Suprapubic skin (tissue), 3 donors: ENCODE measurements at regions not wholly inside any gene's neighbourhood (a gene's known extent, or its start where the extent isn't known, plus 50 kb on each side); places are given as distances from the start of the nearest gene placed in this dataset.

Source experiments
- CTCF ChIP-seq, 2 donors: fragments of 200-600 bp in 1 of 2; fragments of 450-650 bp in 1 of 2; sonication (generic) in 1 of 2; IDR thresholded peaks; one replicate each; pipeline ENCODE4 v1.5.1; 2016 to 2019; ENCODE audit warnings: antibody characterized with exemption in 2 of 2, mild to moderate bottlenecking in 1 of 2, moderate library complexity in 1 of 2
- POLR2A ChIP-seq, 2 donors: fragments of 450-650 bp; IDR thresholded peaks; one replicate each; pipeline ENCODE4 v1.6.1; 2017; ENCODE audit warnings: antibody characterized with exemption in 2 of 2, mild to moderate bottlenecking in 2 of 2, moderate library complexity in 2 of 2

- TF ChIP-seq CTCF (IDR thresholded peaks at IDR 0.05), result no peak
- no peak for TF ChIP-seq POLR2A (IDR thresholded peaks at IDR 0.05)
Observed at GRCh38 chr7:36021917-36022550, 131.0 kb upstream of the EEPD1 start.
